Astrocyte of the cerebellum (primary cell): ENCODE measurements at regions not wholly inside any gene's neighbourhood (a gene's known extent, or its start where the extent isn't known, plus 50 kb on each side); places are given as distances from the start of the nearest gene placed in this dataset.

ENCODE experiments used
- DNase-seq: peaks from one replicate; pipeline ENCODE4 v3.0.0-alpha.2; 2011; ENCODE audit warnings: low read depth
- H3K4me3 ChIP-seq: 2 replicates; pipeline ENCODE4 v1.5.1; 2011; ENCODE audit warnings: mild to moderate bottlenecking, low read depth, low read length, moderate library complexity
- in situ Hi-C: cut with HindIII; loops from 2 replicates; pipeline ENCODE4 v1.10.0; 2017; ENCODE audit warnings: low sequenced_read_pairs
- TF ChIP-seq, protein P1 (sequence below): IDR thresholded peaks from 2 replicates; pipeline ENCODE4 v1.5.1; 2012; ENCODE audit warnings: low read length, low read depth, moderate library complexity, mild to moderate bottlenecking; ENCODE audit errors: missing control alignments

GRCh38 chr7:13057462-13058200, 370.2 kb downstream of the ARL4A start:
- H3K4me3 ChIP-seq, result no peak overlapping the region
- no peak for DNase-seq
- TF ChIP-seq, protein P1, sequence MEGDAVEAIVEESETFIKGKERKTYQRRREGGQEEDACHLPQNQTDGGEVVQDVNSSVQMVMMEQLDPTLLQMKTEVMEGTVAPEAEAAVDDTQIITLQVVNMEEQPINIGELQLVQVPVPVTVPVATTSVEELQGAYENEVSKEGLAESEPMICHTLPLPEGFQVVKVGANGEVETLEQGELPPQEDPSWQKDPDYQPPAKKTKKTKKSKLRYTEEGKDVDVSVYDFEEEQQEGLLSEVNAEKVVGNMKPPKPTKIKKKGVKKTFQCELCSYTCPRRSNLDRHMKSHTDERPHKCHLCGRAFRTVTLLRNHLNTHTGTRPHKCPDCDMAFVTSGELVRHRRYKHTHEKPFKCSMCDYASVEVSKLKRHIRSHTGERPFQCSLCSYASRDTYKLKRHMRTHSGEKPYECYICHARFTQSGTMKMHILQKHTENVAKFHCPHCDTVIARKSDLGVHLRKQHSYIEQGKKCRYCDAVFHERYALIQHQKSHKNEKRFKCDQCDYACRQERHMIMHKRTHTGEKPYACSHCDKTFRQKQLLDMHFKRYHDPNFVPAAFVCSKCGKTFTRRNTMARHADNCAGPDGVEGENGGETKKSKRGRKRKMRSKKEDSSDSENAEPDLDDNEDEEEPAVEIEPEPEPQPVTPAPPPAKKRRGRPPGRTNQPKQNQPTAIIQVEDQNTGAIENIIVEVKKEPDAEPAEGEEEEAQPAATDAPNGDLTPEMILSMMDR, result no peak
- in situ Hi-C loops, result no loop called here

- in situ Hi-C loops, result no loop called here
- no peak for DNase-seq
- TF ChIP-seq, protein P1, result no peak
These were observed 372.7 kb downstream of the ARL4A start for GRCh38 chr7:13060173-13060572.

DNA sequence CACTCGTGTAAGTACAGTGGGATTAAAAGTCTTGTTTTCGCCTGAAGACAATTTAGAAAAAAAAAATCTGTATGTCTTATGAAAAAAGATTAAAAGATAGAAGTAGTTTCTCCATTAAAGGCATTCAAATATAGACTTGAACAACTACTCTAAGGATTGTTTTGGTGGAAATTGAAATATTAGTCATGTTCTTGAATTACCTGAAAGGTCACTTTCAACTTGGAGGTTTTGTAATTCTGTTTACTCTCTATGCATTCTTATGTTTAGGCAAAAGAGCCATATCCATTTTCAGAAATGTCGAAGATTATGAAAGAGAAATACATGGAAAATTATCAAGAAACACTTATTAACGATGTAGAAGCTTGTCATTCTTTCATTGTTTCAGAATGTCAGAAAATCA, 373.7 kb downstream of the ARL4A start:
- no peak overlapping the region for H3K4me3 ChIP-seq
- DNase-seq, result no peak
- in situ Hi-C loops, result no loop called here
- TF ChIP-seq, protein P1, result no peak

More at GRCh38 chr7:13060173-13060572, 372.7 kb downstream of the ARL4A start:
- no peak overlapping the region for H3K4me3 ChIP-seq

DNA sequence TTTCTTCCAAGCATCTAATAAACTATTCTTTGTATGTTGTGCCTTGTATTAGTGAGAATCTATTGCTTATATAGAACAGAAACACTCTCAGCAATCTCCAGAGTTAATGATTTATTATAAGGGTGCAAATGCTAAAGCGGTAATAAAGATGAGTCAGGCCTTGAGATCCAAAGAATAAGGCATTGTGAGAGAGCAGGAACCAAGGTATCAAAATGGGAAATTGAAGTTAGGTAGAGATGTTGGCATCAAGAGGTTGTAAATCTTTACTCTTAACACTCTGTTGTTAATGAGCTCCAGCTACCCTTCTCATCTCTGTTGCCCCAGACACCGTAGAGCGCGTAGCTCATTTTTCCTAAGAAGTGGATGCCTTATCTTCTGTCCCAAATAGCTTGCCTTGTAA, 375.2 kb downstream of the ARL4A start:
- DNase-seq, result no peak
- TF ChIP-seq, protein P1, result no peak
- no peak overlapping the region for H3K4me3 ChIP-seq
- in situ Hi-C loops, result no loop called here

DNA sequence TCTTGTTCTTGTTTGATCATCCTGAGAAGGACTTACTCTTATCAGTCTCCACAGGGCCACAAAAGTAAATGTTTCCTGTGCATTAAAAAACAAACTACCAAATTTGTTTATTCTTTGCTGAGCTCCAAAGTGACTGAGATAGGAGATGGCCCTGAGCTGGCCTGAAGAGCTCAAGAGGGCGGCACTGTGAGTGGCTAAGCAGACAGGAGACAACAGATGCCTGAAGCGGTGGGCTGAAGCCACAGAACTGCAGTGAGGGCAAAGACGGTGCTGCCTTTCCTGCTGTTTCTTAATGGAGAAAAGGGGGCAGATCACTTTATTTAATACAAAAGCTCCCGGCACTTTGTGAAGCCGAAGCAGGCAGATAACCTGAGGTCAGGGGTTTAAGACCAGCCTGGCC, 379.6 kb downstream of the ARL4A start:
- TF ChIP-seq, protein P1, result no peak
- H3K4me3 ChIP-seq, result no peak overlapping the region
- in situ Hi-C loops, result no loop called here
- no peak for DNase-seq

DNA sequence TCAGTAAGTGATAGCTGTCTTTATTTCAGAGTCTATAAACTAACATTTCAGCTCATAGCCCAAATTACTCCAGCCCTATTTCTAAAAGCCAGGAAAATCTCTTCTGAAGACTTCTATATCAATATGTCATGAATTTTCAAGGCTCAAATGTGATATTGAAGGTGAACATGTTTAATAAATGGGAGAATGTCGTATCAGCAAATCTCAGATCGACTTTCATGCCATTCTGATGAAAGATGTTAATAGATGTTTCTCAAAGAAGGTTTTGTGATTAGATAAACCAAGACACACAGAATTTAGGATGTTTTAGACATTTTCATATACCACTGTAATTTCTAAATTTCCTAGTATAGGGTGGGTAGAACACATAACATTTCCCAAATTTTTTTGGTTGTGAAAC, 380.6 kb downstream of the ARL4A start:
- TF ChIP-seq, protein P1, result no peak
- no peak overlapping the region for H3K4me3 ChIP-seq
- DNase-seq, result no peak
- in situ Hi-C loops, result no loop called here
